Upper lobe of left lung (tissue), 4 donors: ENCODE measurements at regions not wholly inside any gene's neighbourhood (a gene's known extent, or its start where the extent isn't known, plus 50 kb on each side); places are given as distances from the start of the nearest gene placed in this dataset.

Source experiments
- CTCF ChIP-seq, 6 experiments: fragments of 450-650 bp in 4 of 6; fragments of 200-600 bp in 2 of 6; sonication (generic) in 2 of 6; IDR thresholded peaks; one replicate each; pipeline ENCODE4 v1.5.1; 2016 to 2019; ENCODE audit warnings: antibody characterized with exemption in 6 of 6
- POLR2A ChIP-seq, 4 donors: fragments of 450-650 bp; IDR thresholded peaks; one replicate each; pipeline ENCODE4 v1.5.1; 2016 to 2017; ENCODE audit warnings: antibody characterized with exemption in 4 of 4, mild to moderate bottlenecking in 2 of 4

GRCh38 chr12:13627536-13627935, 353.9 kb downstream of the GRIN2B start:
- no peak for TF ChIP-seq POLR2A (IDR thresholded peaks at IDR 0.05)
- TF ChIP-seq CTCF (IDR thresholded peaks at IDR 0.05) = no peak
